ENCODE measurements at regions not wholly inside any gene's neighbourhood (a gene's known extent, or its start where the extent isn't known, plus 50 kb on each side); places are given as distances from the start of the nearest gene placed in this dataset.

- no peak for DNase-seq (ENCODE audit: insufficient read length, low spot score)
- no peak for FAIRE-seq
Measured at GRCh38 chr5:27561408-27561807, 523.0 kb upstream of the CDH9 start.

DNA sequence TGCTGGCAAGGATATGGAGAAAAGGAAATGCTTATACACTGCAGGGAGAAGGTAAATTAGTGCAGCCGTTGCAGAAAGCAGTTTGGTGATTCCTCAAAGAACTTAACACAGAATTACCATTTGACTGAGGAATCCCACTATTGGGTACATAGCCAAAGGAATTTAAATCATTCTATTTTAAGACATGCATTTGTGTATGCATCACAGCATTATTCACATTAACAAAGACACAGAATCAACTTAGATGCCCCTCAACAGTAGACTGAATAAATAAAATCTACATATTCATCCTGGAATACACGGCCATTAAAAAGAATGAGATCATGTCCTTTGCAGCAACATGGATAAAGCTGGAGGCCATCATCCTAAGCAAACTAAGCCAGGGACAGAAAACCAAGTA is 510.1 kb upstream of the CDH9 start:
- DNase-seq (ENCODE audit: insufficient read length, low spot score), result no peak
- FAIRE-seq, result no peak

DNA sequence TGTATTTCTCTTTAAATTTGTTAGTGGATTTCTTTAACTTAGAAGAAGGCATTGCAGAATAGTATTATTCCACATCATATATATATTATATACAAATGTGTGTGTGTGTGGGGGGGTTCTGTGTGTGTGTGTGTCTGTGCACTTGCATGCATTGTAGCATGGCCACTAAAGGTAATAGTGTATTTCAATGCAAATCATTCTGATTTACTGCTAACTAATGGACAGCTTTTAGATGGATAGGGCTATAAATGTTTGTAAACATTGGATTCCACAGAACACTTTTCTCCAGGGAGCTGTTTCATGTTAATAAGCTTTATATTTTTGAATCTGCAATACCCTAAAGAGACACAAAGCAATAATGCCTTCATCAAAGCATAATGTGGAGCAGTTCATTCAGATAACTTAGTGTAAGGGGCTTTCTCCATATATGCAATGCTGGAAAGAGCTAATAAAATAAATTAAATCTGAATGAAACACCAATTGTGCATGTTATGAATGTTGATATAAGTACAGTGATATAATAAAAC is 496.7 kb upstream of the CDH9 start:
- DNase-seq (ENCODE audit: insufficient read length, low spot score), result no peak
- no peak for FAIRE-seq

- DNase-seq (ENCODE audit: insufficient read length, low spot score) (no peak), FAIRE-seq (no peak)
Measured at GRCh38 chr5:27532305-27532704, 493.9 kb upstream of the CDH9 start.

DNA sequence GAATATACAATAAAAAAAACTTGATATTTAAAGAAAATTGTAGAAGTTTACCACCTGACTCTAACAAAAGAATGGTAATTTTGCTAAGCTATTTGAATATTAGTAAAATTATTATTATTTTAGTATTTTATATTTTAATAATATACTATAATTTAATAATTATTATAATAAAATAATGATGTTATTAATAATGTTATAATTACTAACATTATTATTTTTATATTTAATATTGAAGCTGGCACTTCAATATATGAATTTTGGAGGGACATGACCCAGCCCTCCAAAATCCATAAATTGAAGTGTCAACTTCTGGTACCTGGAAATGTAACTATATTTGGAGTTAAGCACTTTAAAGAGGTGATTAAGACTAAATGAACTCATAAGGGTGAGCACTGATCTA is 486.1 kb upstream of the CDH9 start:
- FAIRE-seq (no peak), DNase-seq (ENCODE audit: insufficient read length, low spot score) (no peak)

- DNase-seq (ENCODE audit: insufficient read length, low spot score), result no peak
- no peak for FAIRE-seq
Measured at GRCh38 chr5:27523629-27524028, 485.2 kb upstream of the CDH9 start.

DNA sequence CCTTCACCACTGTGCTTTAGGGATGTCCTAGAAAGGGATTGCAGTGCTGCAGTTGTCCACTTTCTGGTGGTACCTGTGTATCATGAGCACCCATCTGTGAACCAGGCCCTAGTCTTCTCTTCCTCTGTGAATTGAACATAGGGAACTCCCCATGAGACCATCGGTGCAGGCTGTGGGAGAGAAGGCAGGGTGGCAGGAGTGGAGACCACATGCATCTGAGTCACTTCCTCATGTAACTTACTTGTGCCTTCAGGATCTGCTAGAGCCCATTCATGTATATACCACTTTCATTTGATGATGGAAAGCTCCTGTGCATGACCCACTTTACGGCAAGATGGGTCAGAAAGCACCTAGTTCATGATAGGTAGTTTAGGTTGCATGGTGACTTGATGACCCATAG is 478.1 kb upstream of the CDH9 start:
- DNase-seq (ENCODE audit: insufficient read length, low spot score) (no peak), FAIRE-seq (no peak)

DNA sequence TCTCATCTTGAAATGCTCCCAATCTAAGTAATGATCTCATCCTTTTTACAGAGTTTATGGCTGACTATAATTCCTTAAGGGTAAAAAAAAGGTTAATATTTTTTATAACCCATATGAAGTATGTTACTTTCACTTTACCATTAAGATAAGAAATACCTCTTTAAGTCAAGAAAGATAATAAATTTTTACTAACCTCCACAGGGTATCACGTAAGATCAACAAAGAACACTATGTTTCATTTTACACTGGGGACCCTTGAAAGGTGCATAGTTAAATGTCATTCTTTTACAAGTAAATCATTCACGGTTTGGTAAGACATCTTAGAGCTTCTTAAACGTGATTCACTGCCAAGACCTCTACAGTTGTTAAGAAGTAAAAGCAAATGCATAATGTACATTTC is 472.7 kb upstream of the CDH9 start:
- DNase-seq (ENCODE audit: insufficient read length, low spot score) (no peak), FAIRE-seq (no peak)

- DNase-seq (ENCODE audit: insufficient read length, low spot score), result no peak
- no peak for FAIRE-seq
Measured at GRCh38 chr5:27503813-27504212, 465.4 kb upstream of the CDH9 start.

- FAIRE-seq, result no peak
Measured at GRCh38 chr5:27502236-27502635, 463.9 kb upstream of the CDH9 start.

DNA sequence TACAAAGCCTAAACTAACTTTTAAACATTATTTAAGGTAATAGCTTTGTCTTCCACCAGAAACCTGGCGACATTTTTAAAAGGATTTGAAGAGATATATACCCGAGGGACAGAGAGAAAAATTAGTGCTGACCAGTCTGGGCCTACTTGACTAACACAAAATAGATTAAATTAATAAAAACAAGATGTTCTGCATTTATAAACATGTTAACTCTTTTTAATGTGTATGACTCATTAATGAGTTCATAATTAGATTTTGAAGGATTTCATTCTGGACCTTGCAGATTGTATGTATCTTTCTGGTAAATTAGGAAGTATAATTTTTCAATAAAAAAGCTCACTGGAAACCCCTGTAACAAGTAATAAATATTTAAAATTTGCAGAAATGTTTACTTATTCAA is 459.1 kb upstream of the CDH9 start:
- FAIRE-seq, result no peak
- no peak for DNase-seq (ENCODE audit: insufficient read length, low spot score)

More at GRCh38 chr5:27502236-27502635, 463.9 kb upstream of the CDH9 start:
- DNase-seq (ENCODE audit: insufficient read length, low spot score), result no peak

GRCh38 chr5:27494887-27495286 is 456.5 kb upstream of the CDH9 start:
- DNase-seq (ENCODE audit: insufficient read length, low spot score) (no peak), FAIRE-seq (no peak)

- DNase-seq (ENCODE audit: insufficient read length, low spot score) (no peak), FAIRE-seq (no peak)
Measured at GRCh38 chr5:27491746-27492439, 453.5 kb upstream of the CDH9 start.

DNA sequence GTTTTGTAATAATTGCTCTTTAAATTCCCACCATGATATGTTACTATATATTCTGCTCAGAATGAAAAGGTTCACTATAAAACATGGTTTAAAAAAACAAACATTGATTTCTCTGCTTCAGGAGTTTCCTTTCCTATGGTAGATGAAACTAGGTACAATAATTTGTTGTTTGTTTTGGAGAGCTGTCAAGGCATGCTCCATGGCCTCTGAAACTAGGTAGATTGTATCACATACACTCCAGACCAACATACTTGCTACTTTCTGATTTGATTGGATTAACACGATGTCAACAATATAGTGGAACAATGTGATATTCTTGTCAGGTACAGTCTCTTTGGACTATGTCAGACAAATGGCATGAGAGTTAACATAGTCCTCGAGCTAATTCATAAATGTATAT is 452.7 kb upstream of the CDH9 start:
- FAIRE-seq (no peak), DNase-seq (ENCODE audit: insufficient read length, low spot score) (no peak)

DNA sequence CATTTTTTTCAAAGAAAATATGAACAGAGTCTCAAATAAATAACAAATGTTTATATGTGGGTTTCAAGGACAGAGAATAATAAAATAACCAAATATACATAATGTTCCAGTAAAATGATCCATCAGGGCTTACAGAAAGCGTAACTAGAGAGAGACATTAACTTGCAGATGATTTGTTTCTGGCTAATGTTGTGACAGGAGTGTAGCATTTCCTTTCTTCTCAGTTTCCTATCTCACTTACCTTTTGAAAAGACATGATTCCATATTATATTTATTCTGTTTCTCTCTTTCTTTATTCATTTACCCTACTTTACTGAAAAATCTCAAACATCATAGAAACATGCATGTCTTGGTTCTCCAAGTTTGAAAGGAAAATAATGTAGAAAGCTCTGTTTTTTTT is 451.3 kb upstream of the CDH9 start:
- FAIRE-seq (no peak), DNase-seq (ENCODE audit: insufficient read length, low spot score) (no peak)

- FAIRE-seq (no peak), DNase-seq (ENCODE audit: insufficient read length, low spot score) (no peak)
Measured at GRCh38 chr5:27482663-27483062, 444.3 kb upstream of the CDH9 start.

DNA sequence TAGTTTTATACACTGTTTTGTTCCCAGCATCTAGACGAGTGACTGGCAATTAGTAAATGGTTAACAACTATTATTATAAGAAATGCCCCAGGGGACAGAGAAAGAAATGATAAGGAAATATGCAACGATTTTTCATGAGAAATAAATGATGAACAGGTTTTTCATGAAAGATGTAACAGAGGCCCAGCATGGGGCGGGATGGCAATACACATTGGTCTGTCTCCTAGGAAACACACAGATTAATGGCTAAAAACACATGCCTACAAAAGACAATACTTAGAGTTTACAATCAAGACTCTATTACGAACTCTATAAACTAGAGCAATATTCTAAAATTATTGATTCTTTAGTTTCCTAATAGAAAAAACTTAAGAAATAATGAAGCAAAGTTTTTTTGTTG is 441.5 kb upstream of the CDH9 start:
- DNase-seq (ENCODE audit: insufficient read length, low spot score) (no peak), FAIRE-seq (no peak)

GRCh38 chr5:27477550-27477949 is 439.2 kb upstream of the CDH9 start:
- FAIRE-seq (no peak), DNase-seq (ENCODE audit: insufficient read length, low spot score) (no peak)

DNA sequence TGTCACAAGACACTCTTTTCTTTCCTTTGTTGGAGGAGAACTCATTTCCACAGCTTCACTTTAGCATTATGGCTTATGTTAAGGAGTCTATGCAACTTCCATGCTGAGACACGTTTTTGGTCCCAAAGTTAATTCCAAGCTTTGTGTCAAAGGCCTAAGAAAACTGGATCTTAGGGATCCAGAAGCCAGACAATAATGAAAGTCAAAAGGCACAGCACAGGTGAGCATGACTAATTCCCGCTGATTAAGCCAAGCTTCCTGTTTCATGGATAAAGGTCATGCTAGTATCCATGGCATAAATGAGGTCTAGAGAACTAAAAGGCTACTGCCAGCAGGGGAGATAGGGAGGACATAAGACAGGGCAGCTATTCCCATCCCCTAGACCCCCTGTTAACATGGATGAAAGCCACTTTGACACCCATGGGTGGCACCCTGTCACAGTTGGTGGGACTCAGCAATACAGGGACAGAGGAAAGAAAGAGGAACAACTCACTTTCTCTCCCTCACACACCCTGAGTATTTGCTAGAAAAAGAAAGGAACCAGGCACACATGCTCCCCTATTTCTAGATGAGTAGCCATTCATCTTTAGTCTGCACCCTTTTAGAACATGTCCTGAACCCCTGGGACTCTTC is 438.1 kb upstream of the CDH9 start:
- no peak for DNase-seq (ENCODE audit: insufficient read length, low spot score)
- FAIRE-seq, result no peak

DNA sequence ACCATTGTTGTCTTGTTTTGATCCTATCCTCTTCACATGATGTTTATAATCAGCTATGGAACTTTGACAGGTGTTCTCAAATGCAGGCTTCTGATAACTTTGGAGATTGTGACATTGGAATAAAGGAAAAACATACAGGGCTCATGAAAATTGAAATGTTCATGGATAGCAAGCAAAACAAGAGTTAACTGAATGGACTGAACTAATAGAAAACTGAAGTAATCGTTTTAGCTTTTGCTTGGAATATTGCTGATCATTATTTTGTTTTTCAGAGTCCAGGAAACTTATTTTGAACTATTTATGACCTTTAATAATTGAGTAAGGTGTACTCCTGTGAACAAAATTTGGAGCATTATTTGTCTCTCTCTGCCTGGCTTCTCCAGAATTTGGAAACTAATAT is 436.7 kb upstream of the CDH9 start:
- DNase-seq (ENCODE audit: insufficient read length, low spot score) (no peak), FAIRE-seq (no peak)

- FAIRE-seq, result no peak
- no peak for DNase-seq (ENCODE audit: insufficient read length, low spot score)
Measured at GRCh38 chr5:27474395-27474794, 436.0 kb upstream of the CDH9 start.

DNA sequence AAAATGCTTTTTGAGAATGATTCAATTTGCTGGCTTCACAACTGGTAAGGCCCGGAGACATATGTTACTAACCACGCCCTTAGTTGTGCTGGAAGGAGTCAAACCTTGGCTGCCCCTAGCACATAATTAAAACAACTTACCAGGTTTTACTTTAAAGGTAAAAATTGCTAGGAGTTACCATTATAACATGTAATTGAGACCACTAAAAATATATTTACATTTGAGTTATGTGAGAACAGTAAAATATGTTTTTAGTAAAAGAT is 435.6 kb upstream of the CDH9 start:
- FAIRE-seq (no peak), DNase-seq (ENCODE audit: insufficient read length, low spot score) (no peak)

Data from GM19239 (cell line).